Astrocyte (in vitro differentiated cells and primary cell): ENCODE measurements at regions not wholly inside any gene's neighbourhood (a gene's known extent, or its start where the extent isn't known, plus 50 kb on each side); places are given as distances from the start of the nearest gene placed in this dataset.

Experiments
- DNase-seq: peaks from one replicate; pipeline ENCODE4 v3.0.0-alpha.2; 2010; ENCODE audit warnings: low read depth
- FAIRE-seq: peaks from 2 replicates; lab custom pipeline; 2011; peaks lifted over from hg19 to GRCh38; lab: Jason Lieb, UNC
- H2AFZ ChIP-seq: 2 replicates; pipeline ENCODE4 v1.6.0; 2012; ENCODE audit warnings: low read depth, low read length, inconsistent platforms
- H3K27ac ChIP-seq: 2 replicates; pipeline ENCODE4 v1.5.1; 2011; ENCODE audit warnings: low read depth, low read length, inconsistent platforms
- H3K27me3 ChIP-seq: 2 replicates; pipeline ENCODE4 v1.6.0; 2011; ENCODE audit warnings: low read length, inconsistent platforms; ENCODE audit not compliant: insufficient read depth
- H3K36me3 ChIP-seq: 2 replicates; pipeline ENCODE4 v1.5.1; 2011; ENCODE audit warnings: low read length, inconsistent platforms; ENCODE audit not compliant: insufficient read depth
- H3K4me1 ChIP-seq: 2 replicates; pipeline ENCODE4 v1.5.1; 2011; ENCODE audit warnings: low read length, inconsistent platforms; ENCODE audit not compliant: insufficient read depth
- H3K4me2 ChIP-seq: 2 replicates; pipeline ENCODE4 v1.6.0; 2012; ENCODE audit warnings: low read length, inconsistent platforms
- H3K4me3 ChIP-seq: 2 replicates; pipeline ENCODE4 v1.5.1; 2011; ENCODE audit warnings: low read depth, mild to moderate bottlenecking, low read length, inconsistent platforms; ENCODE audit not compliant: insufficient read depth
- H3K79me2 ChIP-seq: 2 replicates; pipeline ENCODE4 v1.6.0; 2012; ENCODE audit warnings: mild to moderate bottlenecking, low read length, inconsistent platforms; ENCODE audit not compliant: insufficient read depth
- H3K9ac ChIP-seq: 2 replicates; pipeline ENCODE4 v1.6.0; 2012; ENCODE audit warnings: mild to moderate bottlenecking, low read length, inconsistent platforms
- H3K9me3 ChIP-seq: 2 replicates; pipeline ENCODE4 v1.5.1; 2012; ENCODE audit warnings: low read depth, mild to moderate bottlenecking, low read length, inconsistent platforms; ENCODE audit not compliant: insufficient read depth
- H4K20me1 ChIP-seq: 2 replicates; pipeline ENCODE4 v1.6.0; 2012; ENCODE audit warnings: low read length, inconsistent platforms; ENCODE audit not compliant: insufficient read depth
- H3K27ac Mint-ChIP-seq: one replicate; pipeline ENCODE4 v1.8.0; 2021; ENCODE audit warnings: mild to moderate bottlenecking, mixed read lengths; ENCODE audit not compliant: unreplicated experiment
- H3K27me3 Mint-ChIP-seq: one replicate; pipeline ENCODE4 v1.8.0; 2021; ENCODE audit warnings: low read depth, mixed read lengths; ENCODE audit not compliant: unreplicated experiment
- H3K36me3 Mint-ChIP-seq: one replicate; pipeline ENCODE4 v1.8.0; 2021; ENCODE audit warnings: low read depth, mixed read lengths; ENCODE audit not compliant: unreplicated experiment
- H3K4me1 Mint-ChIP-seq: one replicate; pipeline ENCODE4 v1.8.0; 2021; ENCODE audit warnings: low read depth, mixed read lengths; ENCODE audit not compliant: unreplicated experiment
- H3K4me3 Mint-ChIP-seq: one replicate; pipeline ENCODE4 v1.8.0; 2021; ENCODE audit warnings: mild to moderate bottlenecking, moderate library complexity, mixed read lengths; ENCODE audit not compliant: unreplicated experiment
- H3K9me3 Mint-ChIP-seq: one replicate; pipeline ENCODE4 v1.8.0; 2021; ENCODE audit warnings: mild to moderate bottlenecking, mixed read lengths; ENCODE audit not compliant: unreplicated experiment
- CTCF ChIP-seq: IDR thresholded peaks from 2 replicates; pipeline ENCODE4 v1.5.1; 2011; ENCODE audit warnings: low read depth, mild to moderate bottlenecking, inconsistent platforms, low read length, moderate library complexity; ENCODE audit not compliant: insufficient read depth
- EZH2 ChIP-seq: IDR thresholded peaks from 2 replicates; pipeline ENCODE4 v1.6.1; 2012; ENCODE audit warnings: mild to moderate bottlenecking, low read length, inconsistent platforms; ENCODE audit not compliant: insufficient read depth

- no peaks in the 10 kb centered on the region for H4K20me1 ChIP-seq
- Mint-ChIP-seq H3K4me3 (no peak overlapping the region), H3K9me3 (no peaks in the 10 kb centered on the region), H3K4me1 (no peaks in the 10 kb centered on the region), H3K27ac (no peak overlapping the region), H3K36me3 (no peaks in the 10 kb centered on the region), H3K27me3 (no peaks in the 10 kb centered on the region)
- H3K27ac ChIP-seq: no peak overlapping the region
- no peaks in the 10 kb centered on the region for H3K9me3 ChIP-seq
- H3K4me3 ChIP-seq: no peak overlapping the region
- FAIRE-seq (no peak), DNase-seq (no peak)
- H3K36me3 ChIP-seq: no peaks in the 10 kb centered on the region
- H3K4me1 ChIP-seq: no peaks in the 10 kb centered on the region
- no peaks in the 10 kb centered on the region for H3K27me3 ChIP-seq
- H3K79me2 ChIP-seq: no peaks in the 10 kb centered on the region
- no peak overlapping the region for H2AFZ ChIP-seq
- no peak overlapping the region for H3K4me2 ChIP-seq
- no peak overlapping the region for H3K9ac ChIP-seq
- TF ChIP-seq EZH2: no peak
- TF ChIP-seq CTCF: no peak
These were observed 516.9 kb downstream of the SLC16A7 start for GRCh38 chr12:60112763-60113162.

GRCh38 chr12:60114169-60114568 is 518.3 kb downstream of the SLC16A7 start:
- H3K27ac ChIP-seq: no peak overlapping the region
- no peak overlapping the region for H3K4me2 ChIP-seq
- Mint-ChIP-seq H3K27me3 (no peaks in the 10 kb centered on the region), H3K4me1 (no peaks in the 10 kb centered on the region), H3K36me3 (no peaks in the 10 kb centered on the region), H3K27ac (no peak overlapping the region), H3K4me3 (no peak overlapping the region), H3K9me3 (no peaks in the 10 kb centered on the region)
- no peak overlapping the region for H3K4me3 ChIP-seq
- no peaks in the 10 kb centered on the region for H3K9me3 ChIP-seq
- no peak overlapping the region for H3K9ac ChIP-seq
- no peak overlapping the region for H2AFZ ChIP-seq
- no peaks in the 10 kb centered on the region for H3K27me3 ChIP-seq
- no peak for DNase-seq
- no peaks in the 10 kb centered on the region for H3K36me3 ChIP-seq
- no peaks in the 10 kb centered on the region for H3K4me1 ChIP-seq
- no peaks in the 10 kb centered on the region for H4K20me1 ChIP-seq
- no peaks in the 10 kb centered on the region for H3K79me2 ChIP-seq
- FAIRE-seq: no peak
- no peak for TF ChIP-seq CTCF
- no peak for TF ChIP-seq EZH2

GRCh38 chr12:60119327-60119726 is 523.5 kb downstream of the SLC16A7 start:
- FAIRE-seq: no peak
- H3K4me1 ChIP-seq: no peaks in the 10 kb centered on the region
- no peaks in the 10 kb centered on the region for H3K79me2 ChIP-seq
- Mint-ChIP-seq H3K9me3 (no peaks in the 10 kb centered on the region), H3K4me3 (no peak overlapping the region), H3K36me3 (no peaks in the 10 kb centered on the region), H3K27ac (no peak overlapping the region), H3K4me1 (no peaks in the 10 kb centered on the region), H3K27me3 (no peaks in the 10 kb centered on the region)
- no peak overlapping the region for H3K4me2 ChIP-seq
- no peaks in the 10 kb centered on the region for H3K27me3 ChIP-seq
- no peaks in the 10 kb centered on the region for H4K20me1 ChIP-seq
- no peak for TF ChIP-seq CTCF
- TF ChIP-seq EZH2: no peak
- no peak overlapping the region for H2AFZ ChIP-seq
- DNase-seq: no peak
- no peak overlapping the region for H3K9ac ChIP-seq
- H3K36me3 ChIP-seq: no peaks in the 10 kb centered on the region
- no peak overlapping the region for H3K4me3 ChIP-seq
- H3K9me3 ChIP-seq: no peaks in the 10 kb centered on the region
- no peak overlapping the region for H3K27ac ChIP-seq
